CD14-positive monocyte (primary cell): ENCODE measurements at regions not wholly inside any gene's neighbourhood (a gene's known extent, or its start where the extent isn't known, plus 50 kb on each side); places are given as distances from the start of the nearest gene placed in this dataset.

ENCODE experiments used
- DNase-seq, 3 donors: peaks; one replicate each; pipeline ENCODE4 v3.0.0-alpha.2; 2011 to 2022
- H2AFZ ChIP-seq: 2 replicates; pipeline ENCODE4 v1.6.0; 2012; ENCODE audit warnings: mild to moderate bottlenecking, low read depth, low read length, inconsistent platforms; ENCODE audit not compliant: insufficient read depth, poor library complexity, severe bottlenecking
- H3K27ac ChIP-seq, 2 donors: 1 replicate in 1 of 2; 2 replicates in 1 of 2; pipeline ENCODE4 v1.5.1; 2012 to 2013; ENCODE audit warnings: low read length in 2 of 2, control low read depth in 1 of 2, inconsistent platforms in 1 of 2, low read depth in 1 of 2, mild to moderate bottlenecking in 1 of 2
- H3K27me3 ChIP-seq, 2 donors: one replicate each; pipeline versions ENCODE4 v1.6.0 to v1.6.1; 2011 to 2013; ENCODE audit warnings: low read length in 2 of 2; ENCODE audit not compliant: control insufficient read depth in 2 of 2, insufficient read depth in 2 of 2
- H3K36me3 ChIP-seq, 2 donors: replicated peaks in 1 of 2; 1 replicate in 1 of 2; 2 replicates in 1 of 2; pipeline versions ENCODE4 v1.5.1 to v1.6.1; 2012 to 2013; ENCODE audit warnings: low read length in 2 of 2, control low read depth in 1 of 2, inconsistent platforms in 1 of 2, mild to moderate bottlenecking in 1 of 2; ENCODE audit not compliant: insufficient read depth in 2 of 2, control insufficient read depth in 1 of 2
- H3K4me1 ChIP-seq, 2 donors: 1 replicate in 1 of 2; 2 replicates in 1 of 2; pipeline versions ENCODE4 v1.5.1 to v1.6.1; 2012 to 2013; ENCODE audit warnings: low read length in 2 of 2, control low read depth in 1 of 2, inconsistent platforms in 1 of 2, mild to moderate bottlenecking in 1 of 2, moderate library complexity in 1 of 2; ENCODE audit not compliant: insufficient read depth in 2 of 2, control insufficient read depth in 1 of 2
- H3K4me2 ChIP-seq: replicated peaks from 2 replicates; pipeline ENCODE3; 2012; ENCODE audit warnings: low read length, moderate library complexity, mild to moderate bottlenecking; ENCODE audit not compliant: poor library complexity, severe bottlenecking; ENCODE audit errors: extremely low read depth
- H3K4me3 ChIP-seq, 3 experiments: fragments of 200-600 bp in 1 of 3; sonication (generic) in 1 of 3; replicated peaks in 1 of 3; 1 replicate in 2 of 3; 2 replicates in 1 of 3; pipeline ENCODE4 v1.5.1; 2011 to 2013; ENCODE audit warnings: low read length in 3 of 3, mild to moderate bottlenecking in 3 of 3, control low read depth in 2 of 3, low read depth in 2 of 3, inconsistent platforms in 1 of 3, moderate library complexity in 1 of 3
- H3K79me2 ChIP-seq: 2 replicates; pipeline ENCODE4 v1.6.0; 2012; ENCODE audit warnings: mild to moderate bottlenecking, control low read depth, inconsistent platforms, low read length, moderate library complexity; ENCODE audit not compliant: insufficient read depth
- H3K9ac ChIP-seq: 2 replicates; pipeline ENCODE4 v1.6.0; 2017; ENCODE audit warnings: low read length, mild to moderate bottlenecking; ENCODE audit not compliant: insufficient read depth, poor library complexity, severe bottlenecking
- H3K9me3 ChIP-seq, 2 donors: replicated peaks in 1 of 2; 1 replicate in 1 of 2; 2 replicates in 1 of 2; pipeline versions ENCODE4 v1.5.1 to v1.6.1; 2012 to 2013; ENCODE audit warnings: low read length in 2 of 2, control low read depth in 1 of 2; ENCODE audit not compliant: control insufficient read depth in 1 of 2, insufficient read depth in 1 of 2
- H4K20me1 ChIP-seq: 2 replicates; pipeline ENCODE4 v1.6.0; 2012; ENCODE audit warnings: mild to moderate bottlenecking, low read length, control low read depth, moderate library complexity; ENCODE audit not compliant: insufficient read depth
- H3K27ac Mint-ChIP-seq, 7 donors: one replicate each; pipeline ENCODE4 v1.8.0; 2020; ENCODE audit warnings: mild to moderate bottlenecking in 7 of 7, mixed read lengths in 7 of 7, moderate library complexity in 6 of 7, inconsistent platforms in 2 of 7
- H3K27me3 Mint-ChIP-seq, 3 donors: one replicate each; pipeline ENCODE4 v1.8.0; 2021 to 2022; ENCODE audit warnings: low read depth in 3 of 3, mild to moderate bottlenecking in 3 of 3, mixed read lengths in 3 of 3, moderate library complexity in 3 of 3, inconsistent platforms in 1 of 3
- H3K36me3 Mint-ChIP-seq, 2 donors: one replicate each; pipeline ENCODE4 v1.8.0; 2020; ENCODE audit warnings: mixed read lengths in 2 of 2, inconsistent platforms in 1 of 2, mild to moderate bottlenecking in 1 of 2
- H3K4me1 Mint-ChIP-seq: one replicate; pipeline ENCODE4 v1.8.0; 2020; ENCODE audit warnings: mild to moderate bottlenecking, mixed read lengths
- H3K4me3 Mint-ChIP-seq, 2 donors: one replicate each; pipeline ENCODE4 v1.8.0; 2020; ENCODE audit warnings: mild to moderate bottlenecking in 2 of 2, mixed read lengths in 2 of 2, moderate library complexity in 1 of 2
- H3K9me3 Mint-ChIP-seq, 7 donors: one replicate each; pipeline ENCODE4 v1.8.0; 2020 to 2022; ENCODE audit warnings: mixed read lengths in 7 of 7, mild to moderate bottlenecking in 6 of 7, moderate library complexity in 6 of 7, inconsistent platforms in 2 of 7
- CTCF ChIP-seq: fragments of 200-600 bp; IDR thresholded peaks from one replicate; pipeline ENCODE4 v1.8.0; 2022; ENCODE audit warnings: antibody characterized with exemption, mild to moderate bottlenecking
- WGBS: methylation state at CpG from one replicate; pipeline ENCODE4 v1.1.5; 2013; ENCODE audit warnings: missing lambda C conversion rate; ENCODE audit not compliant: insufficient coverage; 5-methylcytosine and 5-hydroxymethylcytosine counted together
- intact Hi-C, 2 donors: fragments of 100-400 bp; cut with micrococcal nuclease; formaldehyde crosslinking; loops; one replicate each; pipeline versions ENCODE4 v1.15.0 to v1.15.1; 2023

DNA sequence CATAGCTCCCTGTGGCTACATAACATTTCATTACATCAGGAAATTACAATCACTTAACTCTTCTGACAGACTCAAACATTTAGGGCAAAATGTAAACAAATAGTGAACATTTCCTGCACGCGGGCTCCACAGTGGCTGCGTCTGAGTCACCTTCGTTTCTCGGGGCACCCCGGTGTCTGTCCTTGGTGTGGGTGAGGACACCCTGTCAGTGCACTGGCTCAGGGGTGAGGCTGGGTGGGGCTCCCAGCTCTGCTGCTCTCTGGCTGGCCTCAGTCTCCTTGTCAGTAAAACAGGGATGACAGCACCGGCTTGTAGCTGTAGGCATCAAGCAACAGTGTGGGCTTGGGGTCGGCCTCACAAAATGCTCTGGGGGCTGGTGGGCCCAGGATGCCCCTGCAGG lies 237.1 kb upstream of the SHH start:
- Histone ChIP-seq H3K4me2 (no peak overlapping the region), H3K27me3 (no peaks in the 10 kb centered on the region), H2AFZ (no peak overlapping the region), H3K4me1 (no peaks in the 10 kb centered on the region), H3K27ac (no peak overlapping the region), H3K9ac (no peak overlapping the region), H3K36me3 (no peaks in the 10 kb centered on the region), H4K20me1 (no peaks in the 10 kb centered on the region), H3K4me3 (no peak overlapping the region), H3K9me3 (no peaks in the 10 kb centered on the region), H3K79me2 (no peaks in the 10 kb centered on the region)
- Mint-ChIP-seq H3K4me1 (no peaks in the 10 kb centered on the region), H3K9me3 (peaks cover 0 to 9% (median 7%) of the 10 kb centered on the region in 7 donors), H3K27ac (no peak overlapping the region), H3K36me3 (no peaks in the 10 kb centered on the region), H3K27me3 (peaks cover 0 to 5% (median 0%) of the 10 kb centered on the region in 3 donors), H3K4me3 (no peak overlapping the region)
- WGBS, result 97% methylated on average over 7 of the region's 8 CpGs
- intact Hi-C loops, result no loop called here
- TF ChIP-seq CTCF, result no peak
- DNase-seq, result no peak

- 98% methylated on average over 18 of the region's 19 CpGs for WGBS
- TF ChIP-seq CTCF, result no peak
- intact Hi-C loops, result no loop called here
- H3K9ac ChIP-seq, result no peak overlapping the region
- no peak overlapping the region for H3K4me2 ChIP-seq
- no peak overlapping the region for H3K4me3 Mint-ChIP-seq
- H2AFZ ChIP-seq, result no peak overlapping the region
- no peaks in the 10 kb centered on the region for H3K4me1 ChIP-seq
- no peaks in the 10 kb centered on the region for H3K36me3 ChIP-seq
- H4K20me1 ChIP-seq, result no peaks in the 10 kb centered on the region
- H3K27ac ChIP-seq, result no peak overlapping the region
- no peaks in the 10 kb centered on the region for H3K4me1 Mint-ChIP-seq
- H3K27ac Mint-ChIP-seq, result no peak overlapping the region
- H3K79me2 ChIP-seq, result no peaks in the 10 kb centered on the region
- H3K4me3 ChIP-seq, result no peak overlapping the region
- H3K9me3 Mint-ChIP-seq, result peaks cover 0 to 5% (median 4%) of the 10 kb centered on the region in 7 donors
- no peaks in the 10 kb centered on the region for H3K36me3 Mint-ChIP-seq
- no peaks in the 10 kb centered on the region for H3K27me3 ChIP-seq
- no peak for DNase-seq
- peaks cover 0 to 3% (median 2%) of the 10 kb centered on the region in 3 donors for H3K27me3 Mint-ChIP-seq
- H3K9me3 ChIP-seq, result no peaks in the 10 kb centered on the region
Measured at GRCh38 chr7:156046031-156046560, 233.8 kb upstream of the SHH start.
